SK-N-MC (cell line): ENCODE measurements at regions not wholly inside any gene's neighbourhood (a gene's known extent, or its start where the extent isn't known, plus 50 kb on each side); places are given as distances from the start of the nearest gene placed in this dataset.

Source experiments
- DNase-seq: peaks from one replicate; pipeline ENCODE4 v3.0.0-alpha.2; 2011; ENCODE audit warnings: low read depth, low spot score
- H3K27ac ChIP-seq: fragments of 200-600 bp; sonication (generic); 2 replicates; pipeline ENCODE4 v1.5.1; 2016; ENCODE audit warnings: mixed run types
- H3K36me3 ChIP-seq: fragments of 200-600 bp; sonication (generic); 2 replicates; pipeline ENCODE4 v1.6.1; 2017; ENCODE audit warnings: antibody characterized with exemption, low read length, mixed read lengths; ENCODE audit not compliant: insufficient read depth
- H3K4me3 ChIP-seq: fragments of 200-600 bp; sonication (generic); 2 replicates; pipeline ENCODE4 v1.5.1; 2016
- H3K9ac ChIP-seq: fragments of 200-600 bp; sonication (generic); 2 replicates; pipeline ENCODE4 v1.8.0; 2017; ENCODE audit warnings: mixed run types, mixed read lengths; ENCODE audit not compliant: insufficient read length
- H3K9me3 ChIP-seq: fragments of 200-600 bp; sonication (generic); 2 replicates; pipeline ENCODE4 v1.6.1; 2017; ENCODE audit warnings: low read depth, mild to moderate bottlenecking, antibody characterized with exemption, low read length, moderate library complexity, mixed read lengths
- EZH2 ChIP-seq: fragments of 200-600 bp; sonication (generic); IDR thresholded peaks from one replicate; pipeline ENCODE4 v1.6.1; 2017; ENCODE audit warnings: antibody characterized with exemption
- FOXP2 ChIP-seq: optimal IDR thresholded peaks from 2 replicates; pipeline ENCODE3; 2011; ENCODE audit warnings: mild to moderate bottlenecking, moderate library complexity; ENCODE audit not compliant: insufficient read depth; ENCODE audit errors: extremely low read length, control extremely low read depth
- POLR2AphosphoS5 ChIP-seq: IDR thresholded peaks from 2 replicates; pipeline ENCODE4 v1.6.1; 2012; ENCODE audit warnings: mild to moderate bottlenecking, low read depth, low read length, borderline replicate concordance

DNA sequence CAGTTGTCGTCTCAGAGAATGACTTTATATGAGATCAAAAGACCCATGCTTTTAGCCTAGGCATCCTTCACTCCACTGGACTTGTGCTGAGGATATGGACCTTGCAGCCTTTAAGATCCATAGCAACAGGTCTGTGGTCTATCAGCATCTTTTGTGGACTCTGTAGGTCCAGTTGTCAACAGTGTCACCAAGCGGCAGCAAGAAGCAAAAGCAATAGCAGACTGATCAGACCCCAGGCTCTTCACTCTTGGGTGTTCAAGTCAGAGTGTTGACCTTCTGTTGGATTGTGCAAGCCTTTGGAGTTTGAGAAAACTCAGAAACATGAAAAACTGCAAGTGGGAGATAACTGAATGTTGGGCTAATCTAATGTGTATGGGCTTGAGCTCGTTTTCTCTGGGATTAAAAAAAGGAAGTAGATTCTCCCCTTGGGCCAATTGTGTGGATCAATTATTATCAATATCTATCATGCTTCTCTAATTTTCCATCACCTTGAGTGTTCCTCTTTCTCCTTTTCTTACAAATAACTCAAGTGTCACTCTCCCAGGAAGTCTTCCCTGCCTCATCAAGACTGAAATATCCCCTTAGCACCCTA is 144.2 kb downstream of the LYPLAL1 start:
- Histone ChIP-seq H3K27ac (no peak overlapping the region), H3K4me3 (no peak overlapping the region), H3K9ac (no peak overlapping the region), H3K36me3 (no peaks in the 10 kb centered on the region), H3K9me3 (peaks cover 5% of the 10 kb centered on the region)
- TF ChIP-seq FOXP2 (no peak), POLR2AphosphoS5 (no peak), EZH2 (no peak)
- no peak for DNase-seq

DNA sequence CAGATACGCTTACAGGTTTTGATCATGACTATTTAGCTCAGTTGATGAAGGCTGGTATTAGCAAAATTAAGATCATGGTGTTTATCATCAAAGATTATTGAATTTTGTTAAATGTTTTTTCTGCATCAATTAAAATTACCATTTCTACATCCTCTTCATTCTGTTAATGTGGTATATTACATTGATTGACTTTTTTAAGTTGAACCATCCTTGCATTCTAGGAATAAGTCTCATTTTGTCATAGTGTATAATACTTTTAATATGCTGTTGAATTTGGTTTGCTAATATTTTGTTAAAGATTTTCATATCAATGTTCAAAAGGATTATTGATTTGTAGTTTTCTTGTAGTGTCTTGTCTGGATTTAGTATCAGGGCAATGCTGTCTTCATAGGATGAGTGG is 142.4 kb downstream of the LYPLAL1 start:
- Histone ChIP-seq H3K36me3 (no peaks in the 10 kb centered on the region), H3K9me3 (peaks cover 5% of the 10 kb centered on the region), H3K4me3 (no peak overlapping the region), H3K27ac (no peak overlapping the region), H3K9ac (no peak overlapping the region)
- no peak for TF ChIP-seq FOXP2
- no peak for TF ChIP-seq POLR2AphosphoS5
- no peak for TF ChIP-seq EZH2
- DNase-seq, result no peak

DNA sequence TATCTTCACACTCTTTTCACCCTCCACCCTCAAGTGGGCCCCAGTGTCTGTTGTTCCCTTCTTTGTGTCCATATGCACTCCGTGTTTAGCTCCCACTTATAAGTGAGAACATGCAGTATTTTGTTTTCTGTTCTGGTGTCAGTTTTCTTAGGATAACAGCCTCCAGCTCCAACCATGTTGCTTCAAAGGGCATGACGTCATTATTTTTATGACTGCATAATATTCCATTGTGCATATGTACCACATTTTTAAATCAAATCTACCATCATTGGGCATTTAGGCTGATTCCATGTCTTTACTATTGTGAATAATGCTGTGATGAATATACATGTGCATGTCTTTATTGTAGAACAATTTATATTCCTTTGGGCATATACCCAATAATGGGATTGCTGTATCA is 140.3 kb downstream of the LYPLAL1 start:
- H3K27ac ChIP-seq, result no peak overlapping the region
- no peak overlapping the region for H3K4me3 ChIP-seq
- no peak for DNase-seq
- no peaks in the 10 kb centered on the region for H3K36me3 ChIP-seq
- TF ChIP-seq POLR2AphosphoS5 (no peak), EZH2 (no peak), FOXP2 (no peak)
- peaks cover 5% of the 10 kb centered on the region for H3K9me3 ChIP-seq
- H3K9ac ChIP-seq, result no peak overlapping the region

DNA sequence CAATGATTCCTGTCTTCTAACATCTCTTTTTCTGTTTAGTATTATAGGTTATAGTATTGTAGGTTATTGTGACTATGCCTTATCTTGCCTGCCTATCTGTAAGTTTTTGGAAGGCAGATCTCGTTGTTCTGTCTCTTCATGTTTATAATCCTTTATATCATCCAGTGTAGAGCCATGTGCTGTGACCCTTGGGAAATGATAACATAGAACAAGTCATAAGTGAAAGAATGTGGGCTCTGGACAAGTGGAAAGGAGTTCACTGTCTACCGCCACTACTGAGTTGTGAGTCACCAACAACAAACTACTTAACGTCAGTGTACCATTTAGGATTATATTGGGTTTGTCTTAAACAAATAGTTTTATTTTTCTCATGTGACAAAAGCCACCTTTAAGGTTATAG is 139.3 kb downstream of the LYPLAL1 start:
- Histone ChIP-seq H3K9ac (no peak overlapping the region), H3K27ac (no peak overlapping the region)
- no peak for DNase-seq

DNA sequence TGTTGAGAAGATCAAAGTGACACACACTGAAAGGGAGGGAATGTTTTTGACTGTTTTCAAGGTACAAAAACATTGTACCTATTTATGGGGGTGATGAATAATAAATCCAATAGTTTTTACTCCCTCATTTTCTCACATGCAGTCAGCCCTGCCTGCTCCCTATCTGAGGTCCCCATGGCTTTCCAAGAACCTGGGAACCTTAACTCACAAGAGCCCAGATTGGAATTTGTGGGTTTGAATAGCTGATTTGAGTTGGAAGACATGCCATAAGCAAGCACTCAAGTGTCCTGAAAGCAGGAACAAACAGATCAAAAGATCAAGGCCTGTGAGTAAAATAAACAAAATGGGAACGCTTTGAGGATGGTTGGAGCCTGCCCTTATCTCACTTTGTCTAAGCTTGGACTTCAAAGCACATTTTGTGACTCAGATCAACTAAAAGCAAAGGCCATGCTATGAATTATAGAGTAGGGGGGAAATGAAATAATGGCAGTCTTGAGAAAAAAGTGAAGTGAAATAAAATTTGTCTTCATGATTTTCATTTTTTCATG is 136.6 kb downstream of the LYPLAL1 start:
- TF ChIP-seq POLR2AphosphoS5 (no peak), FOXP2 (no peak), EZH2 (no peak)
- no peak for DNase-seq
- H3K27ac ChIP-seq, result no peak overlapping the region
- no peak overlapping the region for H3K4me3 ChIP-seq
- H3K9ac ChIP-seq, result no peak overlapping the region
- no peaks in the 10 kb centered on the region for H3K9me3 ChIP-seq
- no peaks in the 10 kb centered on the region for H3K36me3 ChIP-seq

More for the DNA sequence above, 139.3 kb downstream of the LYPLAL1 start:
- Histone ChIP-seq H3K9me3 (peaks cover 5% of the 10 kb centered on the region), H3K36me3 (no peaks in the 10 kb centered on the region), H3K4me3 (no peak overlapping the region)
- TF ChIP-seq POLR2AphosphoS5, result no peak
- TF ChIP-seq EZH2, result no peak
- no peak for TF ChIP-seq FOXP2

DNA sequence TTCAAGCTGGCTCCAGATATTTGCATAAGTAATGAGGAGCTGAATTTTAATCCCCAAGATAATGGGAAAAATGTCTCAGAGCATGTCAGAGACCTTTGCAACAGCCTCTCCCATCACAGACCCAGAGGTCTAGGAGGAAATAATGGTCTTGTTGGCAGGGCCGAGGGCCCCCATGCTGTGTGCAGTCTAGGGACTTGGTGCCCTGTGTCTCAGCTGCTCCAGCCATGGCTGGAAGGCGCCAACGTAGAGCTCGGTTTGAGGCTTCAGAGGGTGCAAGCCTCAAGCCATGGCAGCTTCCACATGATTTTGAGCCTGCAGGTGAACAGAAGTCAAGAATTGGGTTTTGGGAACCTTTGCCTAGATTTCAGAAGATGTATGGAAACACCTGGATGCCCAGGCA is 134.7 kb downstream of the LYPLAL1 start:
- TF ChIP-seq POLR2AphosphoS5, result no peak
- Histone ChIP-seq H3K4me3 (no peak overlapping the region), H3K27ac (no peak overlapping the region), H3K9me3 (no peaks in the 10 kb centered on the region), H3K9ac (no peak overlapping the region), H3K36me3 (no peaks in the 10 kb centered on the region)
- no peak for DNase-seq

DNA sequence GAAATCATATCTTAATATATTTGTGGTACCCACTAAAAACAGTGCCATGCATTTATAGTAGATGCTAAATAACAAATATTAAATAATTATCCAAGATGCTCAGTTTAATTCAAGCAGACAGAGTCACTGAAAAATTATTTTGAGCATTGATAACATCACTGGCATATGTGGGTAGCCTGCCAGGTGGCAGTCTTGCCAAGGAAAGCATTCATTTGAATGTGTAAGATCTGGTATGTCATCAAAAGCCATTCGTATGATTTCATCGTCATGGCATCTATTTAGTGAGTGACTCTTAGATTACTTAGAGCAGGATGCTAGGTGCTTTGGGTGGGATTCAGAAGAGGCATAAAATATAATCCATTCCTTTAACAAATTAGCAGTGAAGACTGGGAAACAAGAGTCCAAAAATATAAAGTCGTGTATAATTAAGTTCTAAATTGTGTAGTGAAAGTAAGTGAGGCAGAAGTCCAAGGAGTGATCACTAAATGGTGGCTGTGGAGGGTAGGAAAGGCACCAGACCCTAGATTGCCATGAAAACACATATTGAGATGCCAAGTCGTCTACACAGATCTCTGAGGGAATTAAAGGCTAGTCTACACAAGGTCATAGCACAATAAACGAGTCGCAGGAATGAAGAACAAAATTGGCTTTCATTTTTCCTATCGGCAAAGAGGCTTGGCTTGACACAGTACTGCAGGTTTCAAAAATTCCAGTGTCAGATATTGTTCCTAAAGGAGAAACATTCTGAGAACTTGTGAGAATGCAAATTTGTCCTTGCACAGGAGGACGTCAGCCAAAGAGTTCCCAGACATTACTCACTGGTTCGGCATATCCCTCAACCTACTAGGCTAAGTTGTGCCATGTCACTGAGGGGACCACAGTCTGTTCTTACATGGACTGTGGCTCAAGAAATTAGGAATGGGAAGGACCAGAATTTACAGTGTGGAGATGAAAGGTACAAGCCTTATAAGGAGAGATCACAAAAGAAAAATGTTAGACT is 130.8 kb downstream of the LYPLAL1 start:
- Histone ChIP-seq H3K36me3 (no peaks in the 10 kb centered on the region), H3K9me3 (no peaks in the 10 kb centered on the region), H3K9ac (no peak overlapping the region), H3K4me3 (no peak overlapping the region), H3K27ac (no peak overlapping the region)
- TF ChIP-seq FOXP2 (no peak), POLR2AphosphoS5 (no peak), EZH2 (no peak)
- no peak for DNase-seq

- no peak overlapping the region for H3K27ac ChIP-seq
- H3K9ac ChIP-seq, result no peak overlapping the region
- no peaks in the 10 kb centered on the region for H3K36me3 ChIP-seq
- DNase-seq, result no peak
- no peak overlapping the region for H3K4me3 ChIP-seq
- H3K9me3 ChIP-seq, result no peaks in the 10 kb centered on the region
- TF ChIP-seq FOXP2 (no peak), POLR2AphosphoS5 (no peak), EZH2 (no peak)
Observed at GRCh38 chr1:219302697-219303096, 129.0 kb downstream of the LYPLAL1 start.

- no peak overlapping the region for H3K27ac ChIP-seq
- DNase-seq, result no peak
- no peaks in the 10 kb centered on the region for H3K9me3 ChIP-seq
- H3K36me3 ChIP-seq, result no peaks in the 10 kb centered on the region
- H3K4me3 ChIP-seq, result no peak overlapping the region
- no peak overlapping the region for H3K9ac ChIP-seq
- TF ChIP-seq POLR2AphosphoS5, result no peak
- no peak for TF ChIP-seq EZH2
- no peak for TF ChIP-seq FOXP2
Observed at GRCh38 chr1:219299420-219299819, 125.7 kb downstream of the LYPLAL1 start.
